ENCODE measurements at regions not wholly inside any gene's neighbourhood (a gene's known extent, or its start where the extent isn't known, plus 50 kb on each side); places are given as distances from the start of the nearest gene placed in this dataset.

GRCh38 chr2:145749556-145749955 is 1229.6 kb upstream of the ZEB2 start:
- DNase-seq (ENCODE audit: low read depth): no peak

DNA sequence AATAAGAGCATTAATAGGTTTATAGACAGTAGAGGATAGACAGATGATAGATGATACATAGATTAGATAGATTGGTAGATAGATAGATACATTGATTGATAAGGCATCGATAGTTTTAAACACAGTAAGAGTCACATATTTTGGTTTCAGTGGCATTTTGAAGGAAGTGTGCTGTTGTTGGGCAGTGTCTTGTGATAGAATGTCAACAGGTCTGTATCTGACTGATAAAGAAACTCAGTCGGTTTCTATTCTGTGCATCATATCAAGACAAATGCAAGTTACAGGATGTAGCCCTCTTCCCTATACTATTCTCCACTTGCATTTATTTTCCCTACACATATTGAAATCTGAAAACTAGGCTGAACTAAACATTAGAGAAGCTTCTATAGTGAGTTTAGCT is 1229.0 kb upstream of the ZEB2 start:
- no peak for DNase-seq (ENCODE audit: low read depth)

GRCh38 chr2:145747715-145748114 is 1227.8 kb upstream of the ZEB2 start:
- DNase-seq (ENCODE audit: low read depth): no peak

GRCh38 chr2:145745387-145745721 is 1225.4 kb upstream of the ZEB2 start:
- peak; percentile 28 for DNase-seq (ENCODE audit: low read depth)

DNA sequence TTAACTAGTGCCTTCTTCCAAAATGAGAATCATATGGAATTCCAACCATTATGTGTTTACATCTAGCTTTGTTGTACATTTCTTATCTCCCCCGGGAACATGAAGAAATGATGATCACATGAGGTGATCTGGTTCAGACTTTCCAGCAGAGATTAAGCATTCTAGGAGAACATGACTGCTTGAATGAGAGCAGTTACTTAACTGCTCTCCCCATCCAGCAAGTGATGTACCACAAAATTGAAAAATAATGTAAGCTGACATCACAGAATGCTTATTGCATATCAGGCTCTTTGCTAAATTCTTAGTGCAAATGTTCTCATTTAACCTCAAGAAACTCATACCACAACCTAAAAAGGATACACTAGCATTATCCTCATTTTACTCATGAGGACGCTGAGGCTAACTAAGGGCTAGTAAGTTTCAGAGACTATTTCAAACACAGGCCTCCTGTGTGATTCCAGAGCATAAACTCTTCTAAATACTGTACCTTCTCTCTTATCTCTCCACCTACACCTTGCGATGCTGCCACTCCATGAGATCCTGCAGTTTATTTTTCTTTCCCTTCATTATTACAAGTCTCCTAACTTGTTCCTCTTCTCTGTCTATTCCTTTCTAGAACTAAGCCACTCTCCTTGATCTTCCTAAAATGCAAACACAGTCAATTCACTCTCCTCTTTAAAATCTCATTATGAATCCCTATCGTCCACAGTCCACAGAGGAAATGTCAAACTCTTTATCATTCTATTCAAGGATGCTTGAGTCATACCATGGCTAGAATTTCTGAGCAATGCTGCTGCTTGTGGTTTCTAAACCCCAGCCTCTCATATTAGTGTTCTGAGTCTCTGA is 1224.8 kb upstream of the ZEB2 start:
- DNase-seq (ENCODE audit: low read depth): peak; percentile 96

- no peak for DNase-seq (ENCODE audit: low read depth)
These were observed 1223.1 kb upstream of the ZEB2 start for GRCh38 chr2:145743011-145743410.

- DNase-seq (ENCODE audit: low read depth): no peak
These were observed 1221.7 kb upstream of the ZEB2 start for GRCh38 chr2:145741636-145742035.

DNA sequence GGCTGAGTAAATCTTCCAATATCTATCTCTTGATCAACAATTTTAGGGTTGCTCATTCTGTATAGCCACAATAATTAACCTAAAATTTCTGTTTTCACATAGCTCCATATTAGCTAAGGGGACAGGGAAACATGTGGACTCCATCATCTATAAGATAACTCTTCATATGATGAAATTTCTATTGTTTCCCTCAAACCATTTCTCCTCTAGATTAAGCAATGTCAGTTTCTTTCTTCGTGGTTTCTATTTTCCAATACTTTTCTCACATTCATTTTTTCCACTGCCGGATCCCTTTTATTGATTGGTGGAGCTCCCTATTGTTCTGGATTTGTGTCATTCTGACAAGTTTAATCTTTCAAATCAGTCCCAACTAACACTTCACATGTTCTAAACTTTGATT is 1221.3 kb upstream of the ZEB2 start:
- DNase-seq (ENCODE audit: low read depth): no peak

GRCh38 chr2:145740302-145740701 is 1220.4 kb upstream of the ZEB2 start:
- DNase-seq (ENCODE audit: low read depth): peak; percentile 80

DNA sequence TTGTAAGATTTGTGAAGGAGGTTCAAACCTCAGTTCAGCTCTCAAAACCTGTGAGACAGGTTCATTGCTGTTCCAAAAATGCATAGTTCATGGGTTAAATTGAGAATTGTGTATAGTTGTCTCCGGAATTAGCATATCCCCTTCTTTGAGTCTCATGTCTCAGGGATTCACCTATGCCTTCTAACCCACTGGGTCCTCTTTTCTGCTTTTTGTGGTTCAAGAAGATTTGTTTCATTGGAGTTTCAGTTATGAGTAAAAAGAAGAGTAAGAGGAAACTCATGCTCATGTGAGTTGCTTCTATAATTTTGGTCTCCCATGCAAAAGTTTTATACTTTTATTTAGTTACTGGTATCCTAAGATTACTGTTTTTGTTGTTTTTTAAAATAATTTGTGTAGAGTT is 1219.8 kb upstream of the ZEB2 start:
- DNase-seq (ENCODE audit: low read depth): no peak

DNA sequence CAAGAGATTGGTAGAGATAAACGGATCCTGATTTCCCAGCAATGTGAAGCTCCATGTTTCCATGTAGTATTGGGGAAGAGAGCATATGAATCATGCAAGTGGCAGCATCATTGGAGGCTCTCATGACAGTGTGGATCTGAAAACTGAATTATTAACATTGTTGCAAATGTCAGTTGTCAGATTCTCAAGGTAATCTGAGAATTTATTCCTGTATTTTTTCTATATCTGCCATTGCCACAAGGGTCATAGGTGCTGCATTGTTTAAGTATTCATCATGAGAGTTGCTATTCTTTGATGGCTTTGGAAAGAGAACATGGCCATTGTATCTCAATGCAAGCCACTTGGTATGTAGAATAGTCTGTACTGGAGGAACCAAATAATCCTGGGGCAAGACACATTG is 1217.0 kb upstream of the ZEB2 start:
- DNase-seq (ENCODE audit: low read depth): no peak

DNA sequence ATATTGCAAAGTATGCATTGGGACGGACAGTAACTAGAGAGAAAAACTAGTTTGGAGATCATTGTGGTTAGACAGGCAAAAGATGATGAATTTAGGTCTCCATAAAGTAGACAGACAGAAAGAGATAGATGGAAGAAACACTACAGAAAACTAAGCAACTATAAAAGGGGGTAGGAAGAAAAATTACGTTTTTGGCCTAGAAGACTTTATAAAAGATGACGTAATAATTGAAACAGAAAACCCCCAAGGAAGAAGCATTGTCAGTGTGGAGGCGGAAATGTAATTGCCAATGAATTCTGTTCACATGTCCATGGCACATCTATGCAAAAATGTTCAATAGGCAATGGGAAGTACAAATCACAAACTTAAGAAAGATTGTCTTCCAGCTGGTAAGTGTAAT is 1211.5 kb upstream of the ZEB2 start:
- no peak for DNase-seq (ENCODE audit: low read depth)

DNA sequence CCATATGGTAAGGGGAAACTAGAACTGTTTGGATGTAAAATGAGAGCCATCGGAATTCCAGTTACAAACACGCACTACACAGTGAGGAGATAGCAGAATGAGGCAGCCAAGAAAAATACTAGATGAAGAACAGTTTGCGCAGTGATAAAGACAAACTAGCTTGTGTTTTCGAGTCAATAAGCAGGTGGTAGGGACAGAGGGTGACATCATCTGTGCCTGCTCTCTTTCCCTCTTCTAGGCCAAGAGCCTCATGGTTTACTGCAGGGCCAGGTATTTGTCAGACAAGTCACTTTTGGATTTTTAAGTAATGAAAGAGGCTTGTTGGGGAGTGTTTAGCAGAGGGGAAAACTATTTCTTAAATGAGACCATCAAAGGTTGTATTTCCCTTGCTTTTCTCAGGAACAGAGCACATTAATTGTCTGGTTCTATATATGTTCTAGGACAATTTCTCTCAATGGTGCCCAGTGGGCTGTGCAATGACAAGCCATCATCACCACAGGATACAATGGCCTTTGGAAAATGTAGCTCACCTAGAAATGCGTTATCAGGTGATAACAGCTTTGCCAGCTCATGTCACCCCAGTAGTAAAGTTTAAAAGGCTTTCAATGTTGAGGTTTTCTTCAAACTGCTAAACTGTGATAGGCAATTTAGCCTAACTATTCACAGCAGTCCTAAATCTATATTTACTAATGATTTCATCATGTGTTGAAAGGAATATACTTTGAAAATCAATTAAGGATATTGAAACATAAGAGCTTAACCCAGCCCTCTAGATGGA is 1210.3 kb upstream of the ZEB2 start:
- no peak for DNase-seq (ENCODE audit: low read depth)

GRCh38 chr2:145729481-145729880 is 1209.6 kb upstream of the ZEB2 start:
- DNase-seq (ENCODE audit: low read depth): no peak

DNA sequence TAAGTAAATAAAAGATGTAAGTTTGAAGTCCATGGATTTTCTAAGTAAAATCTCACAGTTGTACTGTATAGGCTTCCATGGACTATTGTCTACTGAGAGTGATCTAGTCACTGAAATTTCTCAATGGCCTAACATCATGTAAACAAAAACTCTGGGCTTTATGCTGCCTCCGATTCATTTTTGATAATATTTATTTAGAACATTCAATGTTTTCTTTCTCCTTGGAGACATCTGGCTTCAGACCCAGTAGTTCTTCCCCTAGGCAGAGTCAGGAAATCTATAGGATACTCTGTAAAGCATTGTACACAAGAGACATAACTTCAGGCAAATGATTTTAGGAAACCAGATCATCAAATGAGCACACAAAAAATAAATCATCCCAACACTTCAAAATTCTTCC is 1208.6 kb upstream of the ZEB2 start:
- no peak for DNase-seq (ENCODE audit: low read depth)

- no peak for DNase-seq (ENCODE audit: low read depth)
These were observed 1206.0 kb upstream of the ZEB2 start for GRCh38 chr2:145725876-145726275.

- no peak for DNase-seq (ENCODE audit: low read depth)
These were observed 1204.5 kb upstream of the ZEB2 start for GRCh38 chr2:145724311-145724898.

GRCh38 chr2:145723872-145724271 is 1204.0 kb upstream of the ZEB2 start:
- no peak for DNase-seq (ENCODE audit: low read depth)

GRCh38 chr2:145721681-145722080 is 1201.8 kb upstream of the ZEB2 start:
- DNase-seq (ENCODE audit: low read depth): no peak

DNA sequence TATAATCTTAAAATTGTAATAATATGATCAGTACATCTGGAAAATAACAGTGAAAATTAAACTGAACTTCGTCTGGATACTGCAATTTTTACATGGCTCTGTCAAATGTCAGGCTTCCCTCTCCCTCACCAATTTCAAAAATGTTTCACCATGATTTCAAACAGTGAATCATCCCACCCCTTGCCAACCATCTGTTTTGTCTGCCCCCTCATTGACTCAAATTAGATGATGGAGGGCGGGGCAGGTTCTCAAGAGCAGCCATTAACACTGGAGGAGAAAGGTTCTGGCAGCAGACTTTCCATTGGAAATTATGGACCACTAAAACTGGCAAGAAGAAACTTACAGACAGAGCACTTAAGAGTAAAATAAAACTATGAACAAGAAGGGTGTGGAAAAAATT is 1195.7 kb upstream of the ZEB2 start:
- DNase-seq (ENCODE audit: low read depth): peak; percentile 3

DNA sequence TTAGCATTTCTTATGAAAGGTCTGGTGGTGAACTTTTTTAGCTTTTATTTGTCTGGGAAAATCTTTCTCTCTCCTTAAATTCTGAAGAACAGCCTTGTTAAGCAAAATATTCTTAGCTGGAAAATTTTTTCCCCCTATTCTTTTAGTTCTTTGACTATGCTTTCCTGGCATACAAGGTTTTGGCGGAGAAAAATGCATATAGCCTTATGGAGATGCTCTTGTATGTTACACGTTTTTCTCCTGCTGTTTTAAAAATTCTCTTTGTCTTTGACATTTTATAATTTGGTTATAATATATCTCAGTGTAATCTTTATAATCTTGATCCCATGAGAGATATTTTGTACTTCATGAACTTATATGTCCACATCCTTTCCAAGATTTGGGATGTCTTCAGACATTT is 1190.4 kb upstream of the ZEB2 start:
- DNase-seq (ENCODE audit: low read depth): no peak

DNA sequence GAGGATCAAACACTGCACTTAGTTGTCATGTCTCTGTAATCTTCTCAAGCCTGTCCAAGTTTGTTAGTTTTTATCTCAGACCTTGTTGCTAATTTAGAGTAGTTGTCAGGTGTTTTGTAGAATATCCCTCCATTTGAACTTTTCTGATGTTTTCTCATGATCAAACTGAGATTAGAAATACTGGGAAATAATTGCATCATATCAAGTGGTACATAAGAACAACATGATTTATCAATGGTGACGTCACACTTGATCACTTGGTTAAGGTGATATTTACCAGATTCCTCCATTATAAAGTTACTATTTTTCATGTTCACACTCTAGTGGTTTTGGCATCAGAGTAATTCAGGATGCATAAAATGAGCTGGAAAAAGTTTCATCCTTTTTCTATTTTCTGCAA is 1182.4 kb upstream of the ZEB2 start:
- DNase-seq (ENCODE audit: low read depth): no peak

DNA sequence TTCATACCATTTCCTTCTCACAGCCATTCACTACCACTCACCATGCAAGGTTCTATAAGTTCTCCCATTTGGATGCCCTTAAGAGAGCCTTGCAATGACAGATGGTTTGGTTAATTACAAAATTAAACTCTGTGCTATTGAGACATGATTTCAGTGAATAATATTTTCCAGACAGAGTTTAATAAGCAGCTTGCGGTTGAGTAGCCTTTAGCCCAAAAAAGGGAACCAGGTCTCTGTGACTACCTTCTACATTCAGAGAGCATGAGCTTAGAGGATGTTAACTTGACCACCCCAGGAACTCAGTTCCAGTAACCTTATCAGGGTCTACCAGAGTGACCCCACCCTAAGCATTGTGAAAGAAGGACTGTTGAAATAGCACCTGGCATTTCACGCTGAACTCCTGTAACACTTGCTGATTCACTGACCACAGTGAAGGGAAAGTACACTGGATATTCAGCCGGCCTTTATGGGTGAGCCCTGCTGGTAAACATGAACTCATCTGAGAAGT is 1173.1 kb upstream of the ZEB2 start:
- DNase-seq (ENCODE audit: low read depth): peak; percentile 77
